ENCODE measurements at regions not wholly inside any gene's neighbourhood (a gene's known extent, or its start where the extent isn't known, plus 50 kb on each side); places are given as distances from the start of the nearest gene placed in this dataset.

DNA sequence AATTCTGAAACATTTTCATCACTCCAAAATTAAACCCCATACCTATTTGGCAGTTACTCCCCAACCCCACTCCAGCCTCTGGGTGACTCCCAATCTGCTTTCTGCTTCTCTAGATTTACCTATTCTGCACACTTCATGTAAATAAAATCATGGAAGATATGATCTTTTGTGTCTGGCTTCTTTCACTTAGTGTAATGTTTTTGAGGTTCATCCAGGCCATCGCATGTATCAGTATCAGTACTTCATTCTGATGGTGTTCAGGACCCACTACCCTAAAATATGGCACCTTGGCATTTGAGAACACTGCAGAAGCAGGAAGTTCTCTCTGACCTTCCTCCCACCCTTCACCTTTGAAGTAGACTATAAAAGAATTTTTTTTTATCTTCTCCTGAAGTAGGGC, 78.7 kb upstream of the SLC25A26 start:
- no peak for TF ChIP-seq CTCF (conservative IDR thresholded peaks at IDR 0.05)
- no peak for TF ChIP-seq ZFX (IDR thresholded peaks at IDR 0.05)

Data from C4-2B (cell line).